Endodermal cell (in vitro differentiated cells): ENCODE measurements at regions not wholly inside any gene's neighbourhood (a gene's known extent, or its start where the extent isn't known, plus 50 kb on each side); places are given as distances from the start of the nearest gene placed in this dataset.
"Not testable (repeated sequence)": the region's sequence is repeated elsewhere in the genome, so short reads cannot be mapped to it uniquely, and the experiment has no call there.

ENCODE experiments used
- DNase-seq: peaks from one replicate; pipeline ENCODE4 v3.0.0-alpha.2; 2017
- H3K27ac ChIP-seq: 2 replicates; pipeline ENCODE4 v1.5.1; 2013; ENCODE audit warnings: mild to moderate bottlenecking, low read depth, low read length, moderate library complexity
- H3K27me3 ChIP-seq: 2 replicates; pipeline ENCODE4 v1.6.1; 2013; ENCODE audit warnings: mild to moderate bottlenecking, low read length, moderate library complexity; ENCODE audit not compliant: insufficient read depth, control insufficient read depth, poor library complexity, severe bottlenecking
- H3K36me3 ChIP-seq: 2 replicates; pipeline ENCODE4 v1.7.0; 2013; ENCODE audit warnings: mild to moderate bottlenecking, low read length, moderate library complexity; ENCODE audit not compliant: control insufficient read depth, insufficient read depth
- H3K4me1 ChIP-seq: one replicate; pipeline ENCODE4 v1.7.0; 2013; ENCODE audit warnings: low read length; ENCODE audit not compliant: control insufficient read depth, insufficient read depth
- H3K4me3 ChIP-seq: 2 replicates; pipeline ENCODE4 v1.5.1; 2013; ENCODE audit warnings: mild to moderate bottlenecking, low read length, moderate library complexity
- H3K9ac ChIP-seq: 2 replicates; pipeline ENCODE4 v1.6.1; 2013; ENCODE audit warnings: mild to moderate bottlenecking, low read length, moderate library complexity; ENCODE audit not compliant: poor library complexity, severe bottlenecking; ENCODE audit errors: extremely low read depth
- H3K9me3 ChIP-seq: 2 replicates; pipeline ENCODE4 v1.6.1; 2013; ENCODE audit warnings: mild to moderate bottlenecking, low read length, moderate library complexity; ENCODE audit not compliant: control insufficient read depth
- H3K27ac Mint-ChIP-seq: 2 replicates; pipeline ENCODE4 v1.8.0; 2020; ENCODE audit warnings: mixed read lengths
- H3K27me3 Mint-ChIP-seq: 2 replicates; pipeline ENCODE4 v1.8.0; 2021; ENCODE audit warnings: mild to moderate bottlenecking, mixed read lengths; ENCODE audit not compliant: insufficient read depth
- H3K36me3 Mint-ChIP-seq: 2 replicates; pipeline ENCODE4 v1.8.0; 2020; ENCODE audit warnings: low read depth, mixed read lengths
- H3K4me1 Mint-ChIP-seq: 2 replicates; pipeline ENCODE4 v1.8.0; 2020; ENCODE audit warnings: mixed read lengths
- H3K4me3 Mint-ChIP-seq: 2 replicates; pipeline ENCODE4 v1.8.0; 2020; ENCODE audit warnings: mild to moderate bottlenecking, moderate library complexity, mixed read lengths
- H3K9me3 Mint-ChIP-seq: 2 replicates; pipeline ENCODE4 v1.8.0; 2020; ENCODE audit warnings: mild to moderate bottlenecking, mixed read lengths
- CTCF ChIP-seq: fragments of 200-600 bp; sonication (generic); conservative IDR thresholded peaks from 2 replicates; pipeline ENCODE4 v1.5.0; 2021; ENCODE audit warnings: antibody characterized with exemption, mild to moderate bottlenecking
- WGBS, 2 experiments: methylation state at CpG; one replicate each; pipeline versions ENCODE4 v1.1.5 to v1.1.7; 2013; ENCODE audit warnings: missing lambda C conversion rate in 2 of 2, mixed read lengths in 1 of 2; ENCODE audit not compliant: insufficient coverage in 1 of 2, insufficient read length in 1 of 2; 5-methylcytosine and 5-hydroxymethylcytosine counted together

GRCh38 chr16:64077242-64077641, 1044.6 kb downstream of the CDH11 start:
- no peaks in the 10 kb centered on the region for H3K4me1 Mint-ChIP-seq
- Histone ChIP-seq H3K9ac (no peak overlapping the region), H3K9me3 (no peaks in the 10 kb centered on the region), H3K4me3 (no peak overlapping the region), H3K36me3 (no peaks in the 10 kb centered on the region), H3K27me3 (no peaks in the 10 kb centered on the region), H3K27ac (no peak overlapping the region), H3K4me1 (no peaks in the 10 kb centered on the region)
- no peak for TF ChIP-seq CTCF
- peaks cover 2% of the 10 kb centered on the region for H3K9me3 Mint-ChIP-seq
- no peaks in the 10 kb centered on the region for H3K27me3 Mint-ChIP-seq
- H3K27ac Mint-ChIP-seq = no peak overlapping the region
- no peaks in the 10 kb centered on the region for H3K36me3 Mint-ChIP-seq
- H3K4me3 Mint-ChIP-seq = no peak overlapping the region
- 86 to 96% methylated on average over 2 of the region's 2 CpGs for WGBS, 2 experiments
- no peak for DNase-seq

GRCh38 chr16:64074706-64075105, 1047.2 kb downstream of the CDH11 start:
- Mint-ChIP-seq H3K4me1 (no peaks in the 10 kb centered on the region), H3K9me3 (peaks cover 10% of the 10 kb centered on the region), H3K27me3 (no peaks in the 10 kb centered on the region), H3K27ac (no peak overlapping the region), H3K4me3 (no peak overlapping the region), H3K36me3 (no peaks in the 10 kb centered on the region)
- Histone ChIP-seq H3K9ac (no peak overlapping the region), H3K27me3 (no peaks in the 10 kb centered on the region), H3K27ac (no peak overlapping the region), H3K36me3 (no peaks in the 10 kb centered on the region), H3K9me3 (peaks cover 12% of the 10 kb centered on the region), H3K4me1 (no peaks in the 10 kb centered on the region), H3K4me3 (no peak overlapping the region)
- WGBS, 2 experiments = 75 to 93% methylated on average over 1 to 2 of the region's 3 CpGs
- DNase-seq = no peak
- TF ChIP-seq CTCF = no peak

GRCh38 chr16:64072131-64072730, 1049.6 kb downstream of the CDH11 start:
- WGBS, 2 experiments = 87 to 94% methylated on average over 5 to 34 of the region's 34 CpGs
- not testable (repeated sequence) for H3K4me3 Mint-ChIP-seq

GRCh38 chr16:64065523-64065922, 1056.3 kb downstream of the CDH11 start:
- Histone ChIP-seq H3K4me3 (no peak overlapping the region), H3K9me3 (peaks cover 7% of the 10 kb centered on the region), H3K9ac (no peak overlapping the region), H3K4me1 (no peaks in the 10 kb centered on the region), H3K27me3 (no peaks in the 10 kb centered on the region), H3K36me3 (no peaks in the 10 kb centered on the region), H3K27ac (no peak overlapping the region)
- TF ChIP-seq CTCF = no peak
- no peak overlapping the region for H3K4me3 Mint-ChIP-seq
- H3K36me3 Mint-ChIP-seq = no peaks in the 10 kb centered on the region
- no peak overlapping the region for H3K27ac Mint-ChIP-seq
- no peaks in the 10 kb centered on the region for H3K4me1 Mint-ChIP-seq
- no peak for DNase-seq
- 88 to 100% methylated on average over 1 of the region's 1 CpG for WGBS, 2 experiments
- H3K27me3 Mint-ChIP-seq = no peaks in the 10 kb centered on the region
- H3K9me3 Mint-ChIP-seq = peaks cover 4% of the 10 kb centered on the region

More at GRCh38 chr16:64072131-64072730, 1049.6 kb downstream of the CDH11 start:
- not testable (repeated sequence) for DNase-seq, H3K27me3 Mint-ChIP-seq, H3K9ac ChIP-seq, H3K27ac ChIP-seq, H3K27me3 ChIP-seq, H3K4me1 Mint-ChIP-seq, H3K4me3 ChIP-seq, H3K27ac Mint-ChIP-seq, H3K36me3 Mint-ChIP-seq, H3K4me1 ChIP-seq, H3K36me3 ChIP-seq
- H3K9me3 ChIP-seq = peaks cover 17% of the 10 kb centered on the region
- H3K9me3 Mint-ChIP-seq = peaks cover 14% of the 10 kb centered on the region
